ENCODE measurements at regions not wholly inside any gene's neighbourhood (a gene's known extent, or its start where the extent isn't known, plus 50 kb on each side); places are given as distances from the start of the nearest gene placed in this dataset.

DNA sequence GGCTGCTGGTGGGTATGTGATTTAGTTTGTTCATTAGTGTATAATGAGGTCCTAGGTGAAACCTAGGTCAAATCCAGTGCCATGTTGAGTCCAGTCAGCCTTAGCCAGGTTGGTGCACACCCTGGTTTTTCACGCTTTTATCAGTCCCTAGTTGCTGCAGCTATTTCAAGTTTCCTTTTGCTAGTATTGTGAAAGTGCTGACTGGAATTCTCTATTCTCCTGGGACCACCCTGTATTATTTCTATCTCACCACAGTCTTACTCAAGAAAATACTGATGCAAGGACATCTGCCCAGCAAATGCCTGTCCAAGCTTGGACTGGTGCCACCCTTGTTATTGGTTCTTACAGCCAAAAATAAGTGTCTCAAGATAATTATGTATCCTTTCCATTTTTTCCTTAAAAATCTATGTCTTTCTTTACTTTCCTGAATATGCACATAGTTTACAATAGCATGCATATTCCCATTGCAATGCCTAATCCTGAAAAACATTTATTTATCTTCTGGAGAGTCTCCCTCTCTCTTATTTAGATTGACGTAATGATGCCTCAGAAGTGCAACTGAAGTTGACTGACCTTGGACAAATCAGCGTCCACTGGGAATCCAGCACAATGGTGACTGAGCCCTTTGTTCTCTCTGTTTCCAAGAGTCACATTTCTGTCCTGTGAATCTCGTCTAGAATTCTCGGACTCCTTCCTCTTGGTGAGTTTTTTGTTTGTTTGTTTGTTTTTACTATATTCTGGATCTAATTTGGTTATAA, 1075.0 kb downstream of the CDH9 start:
- ATAC-seq (ENCODE audit: low read depth) = no peak
- no peaks in the 10 kb centered on the region for H3K4me1 Mint-ChIP-seq
- H3K4me3 Mint-ChIP-seq = no peak overlapping the region
- no peaks in the 10 kb centered on the region for H3K36me3 Mint-ChIP-seq (ENCODE audit: low read depth)
- ChIA-PET CTCF (no interaction called here), POLR2A (no interaction called here)
- H3K9me3 Mint-ChIP-seq = peaks cover 9% of the 10 kb centered on the region
- no peaks in the 10 kb centered on the region for H3K27me3 Mint-ChIP-seq
- no peak overlapping the region for H3K27ac Mint-ChIP-seq
- DNase-seq = no peak
- intact Hi-C loops (cut with micrococcal nuclease) = no loop called here
- TF ChIP-seq, protein P1, sequence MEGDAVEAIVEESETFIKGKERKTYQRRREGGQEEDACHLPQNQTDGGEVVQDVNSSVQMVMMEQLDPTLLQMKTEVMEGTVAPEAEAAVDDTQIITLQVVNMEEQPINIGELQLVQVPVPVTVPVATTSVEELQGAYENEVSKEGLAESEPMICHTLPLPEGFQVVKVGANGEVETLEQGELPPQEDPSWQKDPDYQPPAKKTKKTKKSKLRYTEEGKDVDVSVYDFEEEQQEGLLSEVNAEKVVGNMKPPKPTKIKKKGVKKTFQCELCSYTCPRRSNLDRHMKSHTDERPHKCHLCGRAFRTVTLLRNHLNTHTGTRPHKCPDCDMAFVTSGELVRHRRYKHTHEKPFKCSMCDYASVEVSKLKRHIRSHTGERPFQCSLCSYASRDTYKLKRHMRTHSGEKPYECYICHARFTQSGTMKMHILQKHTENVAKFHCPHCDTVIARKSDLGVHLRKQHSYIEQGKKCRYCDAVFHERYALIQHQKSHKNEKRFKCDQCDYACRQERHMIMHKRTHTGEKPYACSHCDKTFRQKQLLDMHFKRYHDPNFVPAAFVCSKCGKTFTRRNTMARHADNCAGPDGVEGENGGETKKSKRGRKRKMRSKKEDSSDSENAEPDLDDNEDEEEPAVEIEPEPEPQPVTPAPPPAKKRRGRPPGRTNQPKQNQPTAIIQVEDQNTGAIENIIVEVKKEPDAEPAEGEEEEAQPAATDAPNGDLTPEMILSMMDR (IDR thresholded peaks at IDR 0.05) = no peak

DNA sequence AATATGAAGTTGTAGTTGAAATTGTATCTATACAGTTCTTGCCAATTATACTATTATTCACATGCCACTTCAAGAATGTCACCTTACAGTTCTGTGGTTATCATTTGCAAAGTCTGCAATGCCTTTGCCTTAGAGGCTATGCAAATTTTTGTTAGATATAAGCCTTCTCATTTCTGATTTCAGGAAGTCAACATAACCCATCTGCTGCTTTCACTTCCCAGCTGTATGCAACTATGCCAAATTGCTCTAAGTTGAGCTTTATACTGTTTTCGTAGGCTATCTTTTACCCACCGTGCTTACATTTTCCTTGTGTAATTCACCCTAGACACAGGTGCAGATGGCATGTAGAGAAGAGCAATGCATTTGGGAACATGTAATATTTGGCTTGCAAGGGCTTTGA, 1083.0 kb downstream of the CDH9 start:
- TF ChIP-seq, protein P1 (IDR thresholded peaks at IDR 0.05) = no peak
- Mint-ChIP-seq H3K4me1 (no peaks in the 10 kb centered on the region), H3K36me3 (ENCODE audit: low read depth) (no peaks in the 10 kb centered on the region), H3K9me3 (no peaks in the 10 kb centered on the region), H3K27ac (no peak overlapping the region), H3K4me3 (no peak overlapping the region), H3K27me3 (no peaks in the 10 kb centered on the region)
- POLR2A ChIA-PET = no interaction called here
- intact Hi-C loops (cut with micrococcal nuclease) = no loop called here
- DNase-seq = no peak
- ATAC-seq (ENCODE audit: low read depth) = no peak
- CTCF ChIA-PET = no interaction called here

DNA sequence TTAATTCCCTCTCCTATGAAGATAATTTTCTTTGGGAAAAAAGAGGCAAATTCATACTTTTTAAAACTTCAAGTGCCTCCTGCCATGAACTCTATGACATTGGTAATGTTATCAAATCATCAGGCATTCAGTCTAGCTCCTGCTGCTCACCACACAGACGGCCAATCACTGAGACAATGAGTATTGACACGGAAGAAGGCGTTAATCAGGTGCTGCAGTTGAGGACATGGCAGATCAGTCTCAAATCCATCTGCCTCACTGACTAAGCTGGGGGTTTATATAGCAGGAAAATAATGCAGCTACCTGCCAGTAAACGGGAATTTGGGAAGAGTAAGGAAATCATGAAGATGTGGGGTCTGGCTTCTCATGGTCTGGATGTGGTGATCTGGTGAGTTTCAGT, 1087.7 kb downstream of the CDH9 start:
- TF ChIP-seq, protein P1 (IDR thresholded peaks at IDR 0.05) = no peak
- intact Hi-C loops (cut with micrococcal nuclease) = no loop called here
- Mint-ChIP-seq H3K4me3 (no peak overlapping the region), H3K4me1 (no peaks in the 10 kb centered on the region), H3K9me3 (peaks cover 4% of the 10 kb centered on the region), H3K27ac (no peak overlapping the region), H3K36me3 (ENCODE audit: low read depth) (no peaks in the 10 kb centered on the region), H3K27me3 (no peaks in the 10 kb centered on the region)
- ATAC-seq (ENCODE audit: low read depth) (no peak), DNase-seq (no peak)
- ChIA-PET CTCF (no interaction called here), POLR2A (no interaction called here)

DNA sequence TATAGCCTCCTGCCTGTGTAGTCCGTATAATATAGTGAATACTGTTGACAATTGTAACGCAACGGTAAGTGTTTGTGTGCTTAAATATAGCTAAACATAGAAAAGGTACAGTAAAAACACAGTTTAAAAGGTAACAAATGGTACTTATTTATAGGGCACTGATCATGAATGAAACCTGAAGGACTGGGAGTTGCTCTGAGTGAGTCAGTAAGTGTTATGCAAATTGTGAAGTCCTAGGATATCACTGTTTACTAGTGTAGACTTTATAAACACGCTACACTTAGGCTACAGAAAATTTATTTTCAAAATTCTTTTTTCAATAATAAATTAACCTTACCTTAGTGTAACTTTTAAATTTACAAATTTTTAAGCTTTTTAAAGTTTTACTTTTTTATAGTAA, 1090.1 kb downstream of the CDH9 start:
- Mint-ChIP-seq H3K4me3 (no peak overlapping the region), H3K27ac (no peak overlapping the region), H3K9me3 (peaks cover 4% of the 10 kb centered on the region), H3K4me1 (no peaks in the 10 kb centered on the region), H3K27me3 (no peaks in the 10 kb centered on the region), H3K36me3 (ENCODE audit: low read depth) (no peaks in the 10 kb centered on the region)
- CTCF ChIA-PET = no interaction called here
- DNase-seq (no peak), ATAC-seq (ENCODE audit: low read depth) (no peak)
- intact Hi-C loops (cut with micrococcal nuclease) = no loop called here
- TF ChIP-seq, protein P1 (IDR thresholded peaks at IDR 0.05) = no peak
- POLR2A ChIA-PET = no interaction called here

DNA sequence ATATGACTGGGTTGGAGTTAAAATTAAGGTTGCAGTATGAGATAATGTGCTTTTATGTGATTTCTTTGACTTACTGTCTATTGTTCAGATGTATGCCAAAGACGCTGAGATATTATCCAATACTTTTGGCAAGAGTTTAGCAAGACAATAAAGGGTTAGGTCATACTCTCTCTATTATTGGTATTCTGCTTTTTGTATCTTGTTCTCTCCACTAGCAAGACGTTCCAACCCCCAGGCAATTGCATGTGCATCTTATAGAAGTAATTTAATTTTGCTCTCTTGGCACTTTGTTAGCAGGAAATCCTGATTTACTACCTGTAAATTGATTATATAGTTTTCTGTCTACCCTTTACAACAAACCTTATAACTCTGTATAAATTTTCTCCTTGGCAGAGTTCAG, 1093.6 kb downstream of the CDH9 start:
- intact Hi-C loops (cut with micrococcal nuclease) = no loop called here
- TF ChIP-seq, protein P1 (IDR thresholded peaks at IDR 0.05) = no peak

More for the DNA sequence above, 1093.6 kb downstream of the CDH9 start:
- ChIA-PET CTCF (no interaction called here), POLR2A (no interaction called here)
- ATAC-seq (ENCODE audit: low read depth) = no peak
- no peak for DNase-seq
- no peak overlapping the region for H3K27ac Mint-ChIP-seq
- H3K4me3 Mint-ChIP-seq = no peak overlapping the region
- H3K27me3 Mint-ChIP-seq = no peaks in the 10 kb centered on the region
- no peaks in the 10 kb centered on the region for H3K4me1 Mint-ChIP-seq
- no peaks in the 10 kb centered on the region for H3K36me3 Mint-ChIP-seq (ENCODE audit: low read depth)
- H3K9me3 Mint-ChIP-seq = no peaks in the 10 kb centered on the region

Data from activated B cell treated with CpG ODN at 0.5 μM for 24 hours (primary cell).